ENCODE measurements at regions not wholly inside any gene's neighbourhood (a gene's known extent, or its start where the extent isn't known, plus 50 kb on each side); places are given as distances from the start of the nearest gene placed in this dataset.
A peak's percentile ranks its signal among the peaks of the same experiment; 100 is the strongest.
"Not testable (repeated sequence)": the region's sequence is repeated elsewhere in the genome, so short reads cannot be mapped to it uniquely, and the experiment has no call there.

DNA sequence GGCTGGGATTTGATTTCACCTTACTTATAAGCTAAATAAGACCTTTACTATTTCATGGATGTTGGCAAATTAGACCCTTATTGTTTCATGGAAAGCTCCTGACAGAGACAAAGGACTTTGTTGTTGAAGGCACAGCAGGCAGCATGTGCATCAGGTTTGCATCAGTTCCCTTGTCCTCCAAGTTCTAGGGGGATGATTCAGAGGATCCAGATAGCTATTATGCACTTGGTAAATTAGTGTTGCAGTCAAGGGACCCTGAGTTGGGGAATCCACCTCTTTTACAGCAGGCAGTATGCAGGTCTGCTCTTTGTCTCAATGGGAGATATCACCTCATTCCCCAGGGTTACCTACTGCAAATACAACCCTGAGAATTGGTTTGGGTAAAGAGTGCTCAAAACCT lies 131.4 kb upstream of the IGSF10 start:
- no peak for TF ChIP-seq CTCF (IDR thresholded peaks at IDR 0.05; ENCODE audit: extremely low read depth, low read depth, low read length)
- Histone ChIP-seq H2AFZ (ENCODE audit: low read length) (no peak overlapping the region), H3K36me3 (ENCODE audit: insufficient read depth, low read length) (no peaks in the 10 kb centered on the region), H3K27ac (ENCODE audit: low read depth, low read length) (no peak overlapping the region), H4K20me1 (ENCODE audit: insufficient read depth, low read length) (no peaks in the 10 kb centered on the region), H3K4me1 (ENCODE audit: insufficient read depth, low read length) (no peaks in the 10 kb centered on the region), H3K4me2 (ENCODE audit: insufficient read depth, low read length) (no peak overlapping the region), H3K9me3 (ENCODE audit: low read depth, low read length) (no peaks in the 10 kb centered on the region), H3K79me2 (ENCODE audit: insufficient read depth, low read length) (no peaks in the 10 kb centered on the region), H3K4me3 (ENCODE audit: insufficient read depth, low read length) (no peak overlapping the region), H3K27me3 (ENCODE audit: insufficient read depth, low read length) (no peaks in the 10 kb centered on the region)
- no peak for DNase-seq (ENCODE audit: insufficient read length, low spot score, missing footprints)

DNA sequence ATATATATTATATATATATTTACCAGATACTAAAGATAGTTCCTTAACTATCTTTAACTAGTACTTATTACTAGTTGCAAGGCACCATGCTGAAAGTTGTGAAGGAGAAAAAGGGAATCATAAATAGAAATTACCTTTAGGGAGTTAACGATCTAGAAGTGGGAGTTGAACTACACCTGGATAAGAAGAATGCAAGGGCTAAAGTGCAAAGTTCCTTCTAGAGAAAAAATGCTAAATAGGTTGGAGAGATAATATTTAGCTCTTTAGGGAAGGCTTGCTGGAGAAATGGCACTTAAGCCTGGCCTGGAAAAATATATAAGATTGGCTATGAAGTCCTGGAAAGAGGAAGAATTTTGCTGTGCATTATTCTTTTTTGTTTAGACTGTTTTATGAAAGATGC lies 130.6 kb upstream of the IGSF10 start:
- no peak for DNase-seq (ENCODE audit: insufficient read length, low spot score, missing footprints)
- Histone ChIP-seq H3K27me3 (ENCODE audit: insufficient read depth, low read length) (no peaks in the 10 kb centered on the region), H3K79me2 (ENCODE audit: insufficient read depth, low read length) (no peaks in the 10 kb centered on the region), H4K20me1 (ENCODE audit: insufficient read depth, low read length) (no peaks in the 10 kb centered on the region), H3K4me2 (ENCODE audit: insufficient read depth, low read length) (no peak overlapping the region), H3K27ac (ENCODE audit: low read depth, low read length) (no peak overlapping the region), H3K36me3 (ENCODE audit: insufficient read depth, low read length) (no peaks in the 10 kb centered on the region), H3K9me3 (ENCODE audit: low read depth, low read length) (no peaks in the 10 kb centered on the region), H2AFZ (ENCODE audit: low read length) (no peak overlapping the region), H3K4me3 (ENCODE audit: insufficient read depth, low read length) (no peak overlapping the region), H3K4me1 (ENCODE audit: insufficient read depth, low read length) (no peaks in the 10 kb centered on the region)
- TF ChIP-seq CTCF (IDR thresholded peaks at IDR 0.05; ENCODE audit: extremely low read depth, low read depth, low read length) = no peak

DNA sequence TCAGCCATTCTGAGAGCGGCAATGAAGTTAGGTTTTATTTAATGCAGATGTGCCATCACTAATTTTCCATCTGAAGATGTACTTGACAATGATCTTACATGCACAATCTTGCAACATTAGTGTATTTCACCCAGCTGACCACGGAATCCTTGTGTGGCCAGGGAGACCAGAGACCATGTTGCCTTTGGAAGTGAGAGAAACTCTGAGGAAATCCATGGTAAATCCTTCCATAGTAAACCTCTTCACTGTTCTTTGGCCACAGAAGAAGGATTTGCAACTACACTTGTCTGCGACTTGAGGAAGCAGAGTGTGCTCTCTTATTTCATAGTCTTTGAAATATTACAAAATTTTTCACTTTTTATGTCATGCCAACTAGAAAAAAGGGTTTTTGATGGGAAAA lies 128.4 kb upstream of the IGSF10 start:
- peak overlapping the region; percentile 15 for H2AFZ ChIP-seq (ENCODE audit: low read length)
- no peak for DNase-seq (ENCODE audit: insufficient read length, low spot score, missing footprints)
- H3K36me3 ChIP-seq (ENCODE audit: insufficient read depth, low read length) = no peaks in the 10 kb centered on the region
- no peak overlapping the region for H3K27ac ChIP-seq (ENCODE audit: low read depth, low read length)
- no peaks in the 10 kb centered on the region for H3K4me1 ChIP-seq (ENCODE audit: insufficient read depth, low read length)
- H3K4me3 ChIP-seq (ENCODE audit: insufficient read depth, low read length) = no peak overlapping the region
- no peaks in the 10 kb centered on the region for H3K27me3 ChIP-seq (ENCODE audit: insufficient read depth, low read length)
- no peak for TF ChIP-seq CTCF (IDR thresholded peaks at IDR 0.05; ENCODE audit: extremely low read depth, low read depth, low read length)
- no peak overlapping the region for H3K4me2 ChIP-seq (ENCODE audit: insufficient read depth, low read length)
- no peaks in the 10 kb centered on the region for H3K79me2 ChIP-seq (ENCODE audit: insufficient read depth, low read length)
- H4K20me1 ChIP-seq (ENCODE audit: insufficient read depth, low read length) = no peaks in the 10 kb centered on the region
- H3K9me3 ChIP-seq (ENCODE audit: low read depth, low read length) = no peaks in the 10 kb centered on the region

- H3K36me3 ChIP-seq (ENCODE audit: insufficient read depth, low read length); H3K4me1 ChIP-seq (ENCODE audit: insufficient read depth, low read length); H3K4me3 ChIP-seq (ENCODE audit: insufficient read depth, low read length); H3K27me3 ChIP-seq (ENCODE audit: insufficient read depth, low read length); H3K79me2 ChIP-seq (ENCODE audit: insufficient read depth, low read length); H3K9me3 ChIP-seq (ENCODE audit: low read depth, low read length); H4K20me1 ChIP-seq (ENCODE audit: insufficient read depth, low read length); H2AFZ ChIP-seq (ENCODE audit: low read length); H3K4me2 ChIP-seq (ENCODE audit: insufficient read depth, low read length); DNase-seq (ENCODE audit: insufficient read length, low spot score, missing footprints); H3K27ac ChIP-seq (ENCODE audit: low read depth, low read length): not testable (repeated sequence)
Observed at GRCh38 chr3:151587659-151588058, 126.8 kb upstream of the IGSF10 start.

DNA sequence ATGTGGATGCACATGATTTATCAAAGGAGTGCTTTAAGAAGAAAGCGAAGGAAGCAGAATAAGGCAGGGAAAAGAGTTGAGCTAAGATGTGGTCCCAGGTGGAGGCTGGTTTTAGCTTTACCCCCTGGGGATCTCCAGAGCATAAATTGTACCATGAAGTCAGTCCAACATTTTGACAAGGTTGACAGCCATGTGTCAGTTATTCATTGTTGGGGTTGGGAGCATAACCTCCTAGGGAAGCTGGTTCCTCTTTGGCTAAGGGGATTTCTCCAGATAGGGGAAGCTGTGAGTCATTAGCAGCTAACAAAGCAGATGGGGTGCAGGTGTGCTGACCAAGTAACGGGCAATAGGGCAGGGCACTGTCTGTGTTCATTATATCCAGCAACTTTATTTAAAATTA lies 123.7 kb upstream of the IGSF10 start:
- Histone ChIP-seq H2AFZ (ENCODE audit: low read length) (no peak overlapping the region), H3K79me2 (ENCODE audit: insufficient read depth, low read length) (no peaks in the 10 kb centered on the region), H3K27ac (ENCODE audit: low read depth, low read length) (no peak overlapping the region), H4K20me1 (ENCODE audit: insufficient read depth, low read length) (no peaks in the 10 kb centered on the region), H3K4me1 (ENCODE audit: insufficient read depth, low read length) (peaks cover 17% of the 10 kb centered on the region), H3K4me3 (ENCODE audit: insufficient read depth, low read length) (no peak overlapping the region), H3K27me3 (ENCODE audit: insufficient read depth, low read length) (no peaks in the 10 kb centered on the region), H3K4me2 (ENCODE audit: insufficient read depth, low read length) (no peak overlapping the region), H3K9me3 (ENCODE audit: low read depth, low read length) (no peaks in the 10 kb centered on the region), H3K36me3 (ENCODE audit: insufficient read depth, low read length) (no peaks in the 10 kb centered on the region)
- no peak for TF ChIP-seq CTCF (IDR thresholded peaks at IDR 0.05; ENCODE audit: extremely low read depth, low read depth, low read length)
- no peak for DNase-seq (ENCODE audit: insufficient read length, low spot score, missing footprints)

Measured in osteoblast (primary cell).